Activated CD8-positive, alpha-beta memory T cell treated with anti-CD3 and anti-CD28 coated beads, Interleukin-2, amount 50 U/mL, for 48 hours (primary cell): ENCODE measurements at regions not wholly inside any gene's neighbourhood (a gene's known extent, or its start where the extent isn't known, plus 50 kb on each side); places are given as distances from the start of the nearest gene placed in this dataset.

Experiments
- DNase-seq: peaks from one replicate; pipeline ENCODE4 v3.0.0-alpha.2; 2020

GRCh38 chr7:12133865-12134264 is 77.2 kb upstream of the TMEM106B start:
- DNase-seq: no peak

GRCh38 chr7:12136523-12136922 is 74.6 kb upstream of the TMEM106B start:
- no peak for DNase-seq

DNA sequence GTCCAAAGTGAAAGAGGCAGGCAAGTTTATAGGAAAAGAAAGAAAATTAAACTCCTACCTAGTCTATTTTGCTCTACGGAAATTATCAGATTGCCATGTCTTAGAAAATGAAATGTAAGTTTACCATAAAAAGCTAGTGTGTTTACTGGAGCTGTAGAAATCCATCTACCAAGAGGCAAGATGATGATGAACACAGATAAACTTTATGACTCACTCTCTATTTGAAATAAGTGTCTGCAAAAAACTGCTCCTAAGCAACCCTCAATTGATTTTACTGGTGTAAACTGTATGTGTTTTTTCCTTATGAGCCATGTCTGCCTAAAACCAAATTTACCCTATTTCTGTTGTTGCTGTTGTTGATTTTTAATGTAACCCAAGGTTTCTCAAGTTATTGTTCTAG is 73.8 kb upstream of the TMEM106B start:
- no peak for DNase-seq

- no peak for DNase-seq
Measured at GRCh38 chr7:12138421-12138820, 72.7 kb upstream of the TMEM106B start.

- no peak for DNase-seq
Measured at GRCh38 chr7:12139416-12139815, 71.7 kb upstream of the TMEM106B start.

GRCh38 chr7:12146813-12147212 is 64.3 kb upstream of the TMEM106B start:
- DNase-seq: no peak

DNA sequence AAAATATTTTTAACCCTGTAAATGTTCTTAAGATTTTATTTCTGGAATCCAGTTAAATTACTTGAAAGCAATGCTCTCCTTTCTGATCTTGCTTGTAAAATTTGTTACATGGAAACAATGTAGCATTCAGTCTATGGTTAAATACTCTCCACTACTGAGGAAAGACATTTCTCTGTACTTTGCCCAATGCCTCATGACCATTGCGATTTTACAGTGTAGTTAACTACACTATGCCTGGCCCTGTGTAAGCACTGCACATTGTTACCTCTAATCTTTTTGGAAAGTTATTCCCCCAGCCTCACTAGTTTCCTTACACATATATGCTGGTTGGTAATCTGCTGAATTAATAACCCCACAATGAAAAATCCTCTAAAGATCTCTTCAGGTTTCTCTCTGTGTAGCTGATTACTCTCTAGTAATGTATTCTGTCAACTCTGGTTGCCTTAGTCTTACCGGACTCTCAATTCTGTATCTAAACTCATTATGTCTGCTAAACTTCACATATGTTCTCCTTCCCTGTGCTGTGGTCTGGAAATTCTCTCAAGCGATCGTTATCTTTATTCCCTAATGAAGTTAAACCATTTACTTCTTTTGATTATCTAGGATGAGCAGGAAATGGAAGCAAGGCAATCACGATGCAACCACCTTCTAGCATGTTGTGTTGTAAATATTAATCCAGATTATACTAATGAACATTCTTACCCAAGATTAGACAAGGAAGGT is 58.7 kb upstream of the TMEM106B start:
- DNase-seq: no peak

- no peak for DNase-seq
Measured at GRCh38 chr7:12154119-12154518, 57.0 kb upstream of the TMEM106B start.

DNA sequence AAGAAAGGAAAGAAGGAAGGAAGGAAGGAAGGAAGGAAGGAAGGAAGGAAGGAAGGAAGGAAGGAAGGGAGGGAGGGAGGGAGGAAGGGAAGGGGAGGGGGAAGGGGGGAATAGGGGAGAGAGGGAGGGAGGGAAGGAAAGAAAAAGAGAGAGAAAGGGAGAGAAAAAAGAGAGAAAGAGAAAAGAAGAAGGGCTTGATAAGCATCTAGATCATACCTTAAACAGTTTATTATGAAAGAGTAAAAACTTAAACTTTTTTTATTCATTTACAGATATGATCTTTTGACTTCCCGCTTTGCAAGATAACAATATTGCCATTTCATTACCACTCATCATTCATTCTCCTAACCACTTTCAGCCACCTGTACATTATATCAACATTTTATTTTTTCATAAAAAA is 53.6 kb upstream of the TMEM106B start:
- DNase-seq: no peak

DNA sequence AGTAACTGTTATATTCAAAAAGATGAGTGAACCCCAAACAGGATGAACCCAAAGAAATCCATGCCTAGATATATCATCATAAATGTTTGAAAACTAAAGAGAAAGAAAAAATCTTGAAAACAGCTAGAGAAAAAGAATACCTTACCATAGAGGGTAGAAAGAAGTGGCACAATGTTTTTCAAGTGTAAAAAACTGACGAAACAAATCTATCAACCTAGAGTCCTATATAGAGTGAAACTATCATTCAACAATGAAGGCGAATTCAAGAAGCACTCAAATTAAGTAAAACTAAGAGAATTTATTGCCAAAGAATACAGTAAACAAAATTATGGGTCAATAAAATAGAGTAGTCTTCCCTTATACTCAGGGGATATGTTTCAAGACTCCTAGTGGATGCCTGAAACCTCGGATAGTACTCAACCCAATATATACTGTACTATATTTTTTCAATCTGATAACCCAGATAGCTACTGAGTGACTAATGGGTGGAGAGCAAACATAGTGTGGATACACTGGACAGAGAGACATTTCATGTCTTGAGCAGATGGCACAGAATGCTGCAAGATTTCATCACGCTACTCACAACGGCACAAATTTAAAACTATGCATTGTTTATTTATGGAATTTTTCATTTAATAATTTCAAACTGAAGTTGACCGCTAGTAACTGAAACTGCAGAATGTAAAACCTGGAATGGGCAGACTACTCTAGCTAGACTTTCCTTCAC is 52.6 kb upstream of the TMEM106B start:
- DNase-seq: no peak

- DNase-seq: no peak
Measured at GRCh38 chr7:12161146-12161545, 49.9 kb upstream of the TMEM106B start.
